Neural cell (in vitro differentiated cells): ENCODE measurements at regions not wholly inside any gene's neighbourhood (a gene's known extent, or its start where the extent isn't known, plus 50 kb on each side); places are given as distances from the start of the nearest gene placed in this dataset.

Experiments used
- H2AFZ ChIP-seq: fragments of 200-600, 300-800 bp; sonication (generic), shearing (Covaris generic); 2 replicates; pipeline ENCODE4 v1.6.0; 2014; ENCODE audit warnings: low read depth, mild to moderate bottlenecking, antibody characterized with exemption, low read length, moderate library complexity
- H3F3A ChIP-seq: fragments of 200-600 bp; shearing (Covaris generic); 2 replicates; pipeline ENCODE4 v1.6.1; 2016; ENCODE audit warnings: mild to moderate bottlenecking, moderate library complexity, mixed read lengths, antibody characterized with exemption, low read length; ENCODE audit not compliant: insufficient read depth, poor library complexity, severe bottlenecking
- H3K27ac ChIP-seq: fragments of 200-600, 300-800 bp; sonication (generic), shearing (Covaris generic); 2 replicates; pipeline ENCODE4 v1.5.1; 2014; ENCODE audit warnings: mild to moderate bottlenecking, low read length, moderate library complexity
- H3K27me3 ChIP-seq: fragments of 300-800, 200-600 bp; sonication (generic), shearing (Covaris generic); 2 replicates; pipeline ENCODE4 v1.6.0; 2014; ENCODE audit warnings: mild to moderate bottlenecking, low read depth, low read length, moderate library complexity; ENCODE audit not compliant: insufficient read depth
- H3K36me3 ChIP-seq: fragments of 300-800, 200-600 bp; sonication (generic), shearing (Covaris generic); 2 replicates; pipeline ENCODE4 v1.5.1; 2014; ENCODE audit warnings: mild to moderate bottlenecking, antibody characterized with exemption, low read length, moderate library complexity; ENCODE audit not compliant: insufficient read depth
- H3K4me2 ChIP-seq: fragments of 300-800, 200-600 bp; sonication (generic), shearing (Covaris generic); 2 replicates; pipeline ENCODE4 v1.6.0; 2014; ENCODE audit warnings: mild to moderate bottlenecking, low read length
- H3K4me3 ChIP-seq: fragments of 300-800, 200-600 bp; sonication (generic), shearing (Covaris generic); 2 replicates; pipeline ENCODE4 v1.5.1; 2014; ENCODE audit warnings: mild to moderate bottlenecking, low read length, moderate library complexity
- H3K79me2 ChIP-seq: fragments of 200-600 bp; shearing (Covaris generic); replicated peaks from 2 replicates; pipeline ENCODE4 v1.6.0; 2014; ENCODE audit warnings: mild to moderate bottlenecking, low read length, moderate library complexity; ENCODE audit not compliant: insufficient read depth
- H3K9ac ChIP-seq: fragments of 300-800, 200-600 bp; sonication (generic), shearing (Covaris generic); 2 replicates; pipeline ENCODE4 v1.6.1; 2016; ENCODE audit warnings: mild to moderate bottlenecking, low read length, mixed read lengths
- H3K9me2 ChIP-seq: fragments of 200-600 bp; shearing (Covaris generic); 2 replicates; pipeline ENCODE4 v1.6.1; 2016; ENCODE audit warnings: mild to moderate bottlenecking, low read length, mixed read lengths; ENCODE audit not compliant: insufficient read depth
- H3K9me3 ChIP-seq: fragments of 200-600, 300-800 bp; sonication (generic), shearing (Covaris generic); 2 replicates; pipeline ENCODE4 v1.6.1; 2016; ENCODE audit warnings: mild to moderate bottlenecking, mixed run types, low read length, moderate library complexity, mixed read lengths
- H4K20me1 ChIP-seq: fragments of 200-600 bp; shearing (Covaris generic); 2 replicates; pipeline ENCODE4 v1.6.1; 2016; ENCODE audit warnings: mild to moderate bottlenecking, mixed run types; ENCODE audit not compliant: insufficient read depth
- CTCF ChIP-seq: fragments of 450-650 bp; IDR thresholded peaks from 2 replicates; pipeline ENCODE4 v1.5.1; 2014; ENCODE audit warnings: antibody characterized with exemption, mild to moderate bottlenecking, moderate library complexity; ENCODE audit not compliant: poor library complexity, severe bottlenecking
- EP300 ChIP-seq: fragments of 450-650 bp; conservative IDR thresholded peaks from 2 replicates; pipeline ENCODE4 v1.6.1; 2014; ENCODE audit warnings: antibody characterized with exemption, mild to moderate bottlenecking, moderate library complexity; ENCODE audit not compliant: poor library complexity, severe bottlenecking
- EZH2 ChIP-seq: fragments of 200-600, 300-800 bp; shearing (Covaris generic), sonication (generic); IDR thresholded peaks from 2 replicates; pipeline ENCODE4 v1.6.1; 2014; ENCODE audit warnings: antibody characterized with exemption, low read length, borderline replicate concordance, mild to moderate bottlenecking; ENCODE audit not compliant: insufficient read depth, poor library complexity, severe bottlenecking
- MXI1 ChIP-seq: fragments of 450-650 bp; conservative IDR thresholded peaks from 2 replicates; pipeline ENCODE4 v1.6.1; 2014; ENCODE audit warnings: antibody characterized with exemption, mild to moderate bottlenecking; ENCODE audit not compliant: poor library complexity, severe bottlenecking
- POLR2AphosphoS5 ChIP-seq: IDR thresholded peaks from 2 replicates; pipeline ENCODE4 v1.6.1; 2012
- RAD21 ChIP-seq: fragments of 450-650 bp; conservative IDR thresholded peaks from 2 replicates; pipeline ENCODE4 v1.6.1; 2014; ENCODE audit warnings: antibody characterized with exemption, mild to moderate bottlenecking, moderate library complexity
- REST ChIP-seq: IDR thresholded peaks from 2 replicates; pipeline ENCODE4 v1.6.1; 2012; ENCODE audit warnings: borderline replicate concordance
- SMC3 ChIP-seq: fragments of 450-650 bp; conservative IDR thresholded peaks from 2 replicates; pipeline ENCODE4 v1.6.1; 2014; ENCODE audit warnings: antibody characterized with exemption, mild to moderate bottlenecking, moderate library complexity; ENCODE audit not compliant: poor library complexity
- TAF1 ChIP-seq: IDR thresholded peaks from 2 replicates; pipeline ENCODE4 v1.6.1; 2012; ENCODE audit warnings: low read depth

GRCh38 chr4:178340468-178340867 lies 898.2 kb upstream of the AGA start:
- no peak overlapping the region for H3K4me2 ChIP-seq
- H3K27me3 ChIP-seq, result no peaks in the 10 kb centered on the region
- no peaks in the 10 kb centered on the region for H3K9me2 ChIP-seq
- no peak overlapping the region for H3K4me3 ChIP-seq
- H2AFZ ChIP-seq, result no peak overlapping the region
- TF ChIP-seq MXI1, result no peak
- TF ChIP-seq EZH2, result no peak
- no peak for TF ChIP-seq EP300
- no peak for TF ChIP-seq RAD21
- no peak for TF ChIP-seq POLR2AphosphoS5
- no peak for TF ChIP-seq REST
- no peak for TF ChIP-seq SMC3
- TF ChIP-seq CTCF, result no peak
- TF ChIP-seq TAF1, result no peak
- H3K27ac ChIP-seq, result no peak overlapping the region
- H3K36me3 ChIP-seq, result no peaks in the 10 kb centered on the region
- no peak overlapping the region for H3K9ac ChIP-seq
- no peaks in the 10 kb centered on the region for H3K9me3 ChIP-seq
- no peaks in the 10 kb centered on the region for H3K79me2 ChIP-seq
- no peaks in the 10 kb centered on the region for H4K20me1 ChIP-seq
- no peaks in the 10 kb centered on the region for H3F3A ChIP-seq

- no peak for TF ChIP-seq EZH2
- TF ChIP-seq CTCF, result no peak
- TF ChIP-seq SMC3, result no peak
- no peak for TF ChIP-seq RAD21
- no peak for TF ChIP-seq POLR2AphosphoS5
- TF ChIP-seq REST, result no peak
- TF ChIP-seq MXI1, result no peak
- no peak for TF ChIP-seq TAF1
- TF ChIP-seq EP300, result no peak
- H3K4me3 ChIP-seq, result no peak overlapping the region
- H3K9me3 ChIP-seq, result no peaks in the 10 kb centered on the region
- H3K36me3 ChIP-seq, result no peaks in the 10 kb centered on the region
- no peaks in the 10 kb centered on the region for H3K27me3 ChIP-seq
- no peak overlapping the region for H3K27ac ChIP-seq
- H3F3A ChIP-seq, result no peaks in the 10 kb centered on the region
- no peaks in the 10 kb centered on the region for H3K9me2 ChIP-seq
- H3K9ac ChIP-seq, result no peak overlapping the region
- no peaks in the 10 kb centered on the region for H4K20me1 ChIP-seq
- no peak overlapping the region for H2AFZ ChIP-seq
- no peak overlapping the region for H3K4me2 ChIP-seq
- H3K79me2 ChIP-seq, result no peaks in the 10 kb centered on the region
These were observed 901.9 kb upstream of the AGA start for GRCh38 chr4:178344096-178344495.
